HG03039 (cell line): ENCODE measurements at regions not wholly inside any gene's neighbourhood (a gene's known extent, or its start where the extent isn't known, plus 50 kb on each side); places are given as distances from the start of the nearest gene placed in this dataset.
"Not testable (repeated sequence)": the region's sequence is repeated elsewhere in the genome, so short reads cannot be mapped to it uniquely, and the experiment has no call there.

Source experiments
- ATAC-seq: cut with Tn5 transposase; IDR thresholded peaks from one replicate; pipeline ENCODE4 v1.9.1; 2021; ENCODE audit warnings: mild to moderate bottlenecking, moderate library complexity; ENCODE audit not compliant: unreplicated experiment

GRCh38 chr18:8912348-8913326, 189.9 kb upstream of the NDUFV2 start:
- no peak for ATAC-seq

DNA sequence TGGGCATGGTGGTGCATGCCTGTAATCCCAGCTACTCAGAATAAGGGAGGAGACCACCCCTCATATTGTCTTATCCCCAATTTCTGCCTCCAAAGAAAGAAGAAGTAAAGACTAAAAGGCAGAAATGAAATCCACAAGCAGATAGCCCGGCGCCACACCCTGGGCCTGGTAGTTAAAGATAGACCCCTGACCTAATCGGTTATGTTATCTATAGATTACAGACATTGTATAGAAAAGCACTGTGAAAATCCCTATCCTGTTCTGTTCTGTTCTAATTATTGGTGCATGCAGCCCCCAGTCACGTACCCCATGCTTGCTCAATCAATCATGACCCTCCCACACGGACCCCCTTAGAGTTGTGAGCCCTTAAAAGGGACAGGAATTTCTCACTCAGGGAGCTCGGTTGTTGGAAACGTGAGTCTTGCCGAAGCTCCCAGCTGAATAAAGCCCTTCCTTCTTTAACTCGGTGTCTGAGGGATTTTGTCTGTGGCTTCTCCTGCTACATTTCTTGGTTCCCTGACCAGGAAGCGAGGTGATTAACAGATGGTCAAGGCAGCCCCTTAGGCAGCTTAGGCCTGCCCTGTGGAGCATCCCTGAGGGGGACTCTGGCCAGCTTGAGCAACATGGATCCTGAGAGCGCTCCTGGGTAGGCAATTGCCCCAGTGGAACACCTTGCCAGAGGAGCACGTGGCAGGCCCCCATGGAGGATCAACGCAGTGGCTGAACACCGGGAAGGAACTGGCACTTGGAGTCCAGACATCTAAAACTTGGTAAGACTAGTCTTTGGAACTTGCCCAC, 188.7 kb upstream of the NDUFV2 start:
- ATAC-seq = not testable (repeated sequence)

DNA sequence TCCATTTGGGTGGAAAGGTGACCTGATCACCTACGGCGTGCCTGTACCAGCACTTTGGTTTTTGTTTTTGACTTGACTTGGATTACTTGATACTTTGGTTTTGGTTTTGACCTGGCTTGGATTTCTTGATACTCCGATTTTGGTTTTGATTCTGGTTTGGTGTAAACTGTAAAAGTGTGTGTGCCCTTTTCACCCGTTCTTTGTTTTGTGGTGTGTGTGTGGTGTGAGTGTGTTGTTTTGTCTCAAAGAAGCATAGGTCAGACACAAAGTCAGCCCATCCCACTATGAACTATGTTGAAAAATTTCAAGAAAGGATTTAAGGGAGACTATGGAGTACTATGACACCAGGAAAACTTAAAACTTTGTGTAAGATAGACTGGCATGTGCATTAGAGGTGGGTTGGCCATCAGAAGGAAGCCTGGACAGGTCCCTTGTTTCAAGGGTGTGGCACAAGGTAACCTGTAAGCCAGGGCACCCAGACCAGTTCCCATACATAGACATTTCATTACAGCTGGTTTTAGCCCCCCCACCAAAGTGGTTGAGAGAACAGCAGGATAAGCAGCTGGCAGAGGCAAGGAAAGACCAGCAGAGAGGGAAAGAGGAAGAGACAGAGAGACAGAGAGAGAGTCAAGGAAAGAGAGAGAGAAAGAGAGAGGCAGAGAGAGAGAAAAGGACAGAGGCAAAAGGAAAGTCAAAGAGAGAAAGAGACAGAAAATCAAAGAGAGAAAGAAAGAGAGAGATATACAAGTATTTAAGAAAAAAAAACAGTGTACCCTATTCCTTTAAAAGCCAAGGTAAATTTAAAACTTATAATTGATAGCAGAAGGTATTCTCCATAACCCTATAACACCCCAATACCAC, 187.9 kb upstream of the NDUFV2 start:
- ATAC-seq = not testable (repeated sequence)

GRCh38 chr18:8920856-8921787, 181.4 kb upstream of the NDUFV2 start:
- not testable (repeated sequence) for ATAC-seq

DNA sequence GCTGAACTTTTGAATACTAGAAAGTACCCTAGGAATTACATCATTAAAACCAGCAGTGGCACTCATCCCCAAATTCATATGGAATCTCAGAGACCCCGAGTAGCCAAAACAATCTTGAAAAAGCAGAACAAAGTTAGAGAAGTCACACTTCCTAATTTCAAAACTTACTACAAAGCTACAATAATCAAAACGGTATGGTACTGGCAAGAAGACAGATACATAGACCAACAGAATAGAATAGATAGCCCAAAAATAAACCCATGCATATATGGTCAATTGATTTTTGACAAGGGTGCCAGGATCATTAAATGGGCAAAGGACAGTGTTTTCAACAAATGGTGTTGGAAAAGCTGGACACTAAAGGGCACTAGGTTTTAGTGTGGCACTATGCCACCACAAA, 176.0 kb upstream of the NDUFV2 start:
- ATAC-seq = no peak

DNA sequence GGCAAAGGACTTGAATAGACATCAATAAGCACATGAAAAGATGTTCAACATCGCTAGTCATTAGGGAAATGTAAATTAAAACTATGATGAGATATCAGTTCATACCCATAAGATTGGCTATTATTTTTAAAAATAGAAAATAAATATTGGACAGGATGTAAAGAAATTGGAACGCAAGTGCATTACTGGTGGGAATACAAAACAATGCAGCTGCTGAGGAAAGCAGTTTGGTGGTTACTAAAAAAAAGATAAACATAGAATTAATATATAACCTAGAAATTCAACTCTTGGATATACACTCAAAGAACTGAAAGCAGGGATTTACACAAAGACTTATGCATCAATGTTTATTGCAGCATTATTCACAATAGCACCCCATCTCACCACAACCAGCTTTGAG, 174.5 kb upstream of the NDUFV2 start:
- ATAC-seq = no peak

DNA sequence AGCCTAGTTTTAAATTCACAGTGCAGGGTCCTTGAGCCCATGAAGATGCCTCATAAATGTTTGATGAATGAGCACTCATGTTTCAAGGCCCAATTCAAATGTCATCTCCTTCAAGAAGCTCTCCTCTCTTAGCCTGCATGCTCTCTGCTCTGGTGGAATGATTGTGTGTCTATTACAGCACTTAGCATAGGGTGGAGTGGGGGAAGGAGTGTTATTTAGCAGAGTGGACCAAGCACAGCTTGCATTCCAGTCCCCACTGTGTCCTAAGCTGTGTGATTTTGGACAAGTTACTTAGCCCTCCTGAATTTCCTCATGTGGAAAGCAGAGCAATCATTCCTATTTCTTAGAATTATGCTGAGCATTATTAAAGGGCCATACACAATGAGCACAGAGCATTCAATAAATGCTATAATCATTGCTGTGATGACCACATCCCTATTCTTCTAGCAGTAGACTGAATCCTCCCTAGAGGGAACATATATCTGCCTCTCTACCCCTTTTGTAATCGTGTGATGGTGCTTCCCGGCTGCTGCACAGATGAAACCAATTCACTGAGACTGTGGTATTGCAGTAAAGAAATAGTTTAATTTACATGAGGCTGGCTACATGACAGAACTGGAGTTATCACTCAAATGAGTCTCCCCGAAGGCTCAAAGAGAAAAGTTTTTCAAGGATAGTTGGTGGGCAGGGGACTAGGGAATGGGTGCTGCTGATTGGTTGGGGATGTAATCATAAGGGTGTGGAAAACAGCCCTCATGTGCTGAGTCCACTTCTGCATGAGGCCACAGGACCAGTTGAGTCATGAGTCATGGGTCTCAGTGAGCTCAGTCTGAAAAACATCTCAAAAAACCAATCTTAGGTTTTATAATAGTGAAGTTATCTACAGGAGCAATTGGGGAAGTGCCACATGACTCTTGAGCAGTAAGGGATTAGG, 173.4 kb upstream of the NDUFV2 start:
- ATAC-seq = no peak

DNA sequence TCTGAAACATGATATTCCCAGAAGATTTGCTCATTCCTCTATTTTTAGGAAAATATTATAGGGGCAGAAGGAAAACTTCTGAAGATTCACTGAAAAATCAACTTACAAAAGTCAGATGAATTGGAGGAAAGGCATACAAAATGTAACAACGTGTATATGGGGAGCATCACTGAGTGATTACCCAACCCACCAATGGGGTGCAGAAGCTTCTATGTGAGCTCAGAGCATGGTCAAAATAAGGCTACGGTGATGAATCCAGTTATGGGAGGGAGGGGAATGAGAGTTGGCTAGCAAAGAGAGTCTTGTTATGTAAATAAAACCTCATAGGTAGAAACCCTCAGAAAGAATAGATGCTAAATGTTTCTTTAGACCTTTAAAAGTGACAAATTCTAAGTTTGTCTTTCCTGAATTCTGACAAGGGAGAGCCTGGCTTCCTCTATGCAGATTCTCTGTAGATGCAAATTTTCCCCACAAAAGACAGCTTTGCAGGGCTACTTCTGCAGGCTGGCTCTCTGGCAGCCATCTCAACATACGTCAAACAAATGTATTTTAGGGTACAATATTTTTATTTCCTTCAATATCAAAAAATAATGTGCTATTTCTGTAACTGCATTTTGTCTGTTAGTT, 171.4 kb upstream of the NDUFV2 start:
- no peak for ATAC-seq

- ATAC-seq = no peak
Measured at GRCh38 chr18:8932866-8933265, 169.6 kb upstream of the NDUFV2 start.

GRCh38 chr18:8933714-8934284, 168.7 kb upstream of the NDUFV2 start:
- ATAC-seq = no peak

DNA sequence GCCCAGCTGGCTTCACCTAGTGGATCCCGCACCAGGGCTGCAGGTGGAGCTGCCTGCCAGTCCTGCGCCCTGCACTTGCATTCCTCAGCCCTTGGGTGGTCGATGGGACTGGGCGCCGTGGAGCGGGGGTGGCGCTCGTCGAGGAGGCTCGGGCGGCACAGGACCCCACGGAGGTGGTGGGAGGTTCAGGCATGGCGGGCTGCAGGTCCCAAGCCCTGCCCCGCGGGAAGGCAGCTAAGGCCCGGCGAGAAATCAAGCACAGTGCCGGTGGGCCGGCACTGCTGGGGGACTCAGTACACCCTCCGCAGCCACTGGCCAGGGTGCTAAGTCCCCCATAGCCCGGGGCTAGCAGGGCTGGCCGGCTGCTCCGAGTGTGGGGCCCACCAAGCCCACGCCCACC, 167.2 kb upstream of the NDUFV2 start:
- ATAC-seq = not testable (repeated sequence)

GRCh38 chr18:8936619-8937018, 165.9 kb upstream of the NDUFV2 start:
- ATAC-seq = no peak

GRCh38 chr18:8937160-8938094, 165.1 kb upstream of the NDUFV2 start:
- no peak for ATAC-seq

GRCh38 chr18:8938817-8939216, 163.7 kb upstream of the NDUFV2 start:
- no peak for ATAC-seq

GRCh38 chr18:8942021-8942908, 160.2 kb upstream of the NDUFV2 start:
- no peak for ATAC-seq
